GM10248 (cell line): ENCODE measurements at regions not wholly inside any gene's neighbourhood (a gene's known extent, or its start where the extent isn't known, plus 50 kb on each side); places are given as distances from the start of the nearest gene placed in this dataset.

ENCODE experiments used
- CTCF ChIA-PET: fragments of 300-600 bp; sonication (Branson Sonifier 250); formaldehyde crosslinking; extraction: SDS; loops from one replicate; lab custom pipeline; 2021; ENCODE audit warnings: antibody characterized with exemption; lab: Yijun Ruan, JAX
- POLR2A ChIA-PET: fragments of 350-650 bp; sonication (Branson Sonifier 250); formaldehyde crosslinking; extraction: SDS; loops from one replicate; lab custom pipeline; 2020; ENCODE audit warnings: antibody characterized with exemption; lab: Yijun Ruan, JAX
- DNase-seq: peaks from one replicate; pipeline ENCODE4 v3.0.0; 2012; ENCODE audit errors: extremely low spot score
- CTCF ChIP-seq: IDR thresholded peaks from 2 replicates; pipeline ENCODE4 v1.5.1; 2012; ENCODE audit warnings: mild to moderate bottlenecking, low read depth; ENCODE audit errors: extremely low read depth, missing control alignments, control extremely low read depth

GRCh38 chr2:118677546-118677945 is 169.9 kb downstream of the EN1 start:
- ChIA-PET POLR2A (no interaction called here), CTCF (no interaction called here)
- no peak for DNase-seq
- no peak for TF ChIP-seq CTCF

GRCh38 chr2:118675531-118675930 is 171.9 kb downstream of the EN1 start:
- CTCF ChIA-PET: no interaction called here
- no peak for DNase-seq
- POLR2A ChIA-PET: no interaction called here
- no peak for TF ChIP-seq CTCF

- no peak for DNase-seq
- POLR2A ChIA-PET: no interaction called here
- CTCF ChIA-PET: no interaction called here
- no peak for TF ChIP-seq CTCF
Observed at GRCh38 chr2:118672571-118673158, 174.8 kb downstream of the EN1 start.

GRCh38 chr2:118671701-118672454 is 175.6 kb downstream of the EN1 start:
- CTCF ChIA-PET: no interaction called here
- POLR2A ChIA-PET: no interaction called here
- DNase-seq: no peak
- TF ChIP-seq CTCF: no peak

- no peak for DNase-seq
- no peak for TF ChIP-seq CTCF
- POLR2A ChIA-PET: no interaction called here
- CTCF ChIA-PET: no interaction called here
Observed at GRCh38 chr2:118670838-118671237, 176.6 kb downstream of the EN1 start.

- TF ChIP-seq CTCF: no peak
- POLR2A ChIA-PET: no interaction called here
- no peak for DNase-seq
- CTCF ChIA-PET: no interaction called here
Observed at GRCh38 chr2:118670276-118670675, 177.2 kb downstream of the EN1 start.
